ENCODE measurements at regions not wholly inside any gene's neighbourhood (a gene's known extent, or its start where the extent isn't known, plus 50 kb on each side); places are given as distances from the start of the nearest gene placed in this dataset.

DNA sequence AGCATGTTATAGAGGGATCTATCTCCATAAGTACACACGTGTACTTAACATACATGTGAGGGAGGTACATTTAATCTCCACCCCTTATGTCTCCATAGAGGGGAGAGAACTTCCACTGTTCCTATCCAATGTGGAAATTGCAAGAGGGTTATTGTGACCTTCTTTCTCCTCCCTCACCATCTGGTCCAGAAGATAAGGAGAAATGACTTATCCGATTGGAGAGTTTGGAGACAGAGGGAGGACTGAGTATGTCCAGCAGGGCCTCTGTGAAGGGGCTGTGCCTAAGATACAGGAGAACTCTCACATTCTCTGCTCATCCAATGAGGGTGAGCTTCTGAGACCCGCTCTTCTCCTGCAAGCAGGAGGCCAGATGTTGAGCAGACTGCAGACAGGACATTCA is 113.1 kb downstream of the QDPR start:
- H4K20me1 ChIP-seq (ENCODE audit: insufficient read depth, low read length, poor library complexity, severe bottlenecking): no peaks in the 10 kb centered on the region
- H3K4me1 ChIP-seq (ENCODE audit: insufficient read depth, low read length, poor library complexity, severe bottlenecking): no peaks in the 10 kb centered on the region
- H3K36me3 ChIP-seq (ENCODE audit: insufficient read depth, low read length): no peaks in the 10 kb centered on the region
- TF ChIP-seq, protein P1, sequence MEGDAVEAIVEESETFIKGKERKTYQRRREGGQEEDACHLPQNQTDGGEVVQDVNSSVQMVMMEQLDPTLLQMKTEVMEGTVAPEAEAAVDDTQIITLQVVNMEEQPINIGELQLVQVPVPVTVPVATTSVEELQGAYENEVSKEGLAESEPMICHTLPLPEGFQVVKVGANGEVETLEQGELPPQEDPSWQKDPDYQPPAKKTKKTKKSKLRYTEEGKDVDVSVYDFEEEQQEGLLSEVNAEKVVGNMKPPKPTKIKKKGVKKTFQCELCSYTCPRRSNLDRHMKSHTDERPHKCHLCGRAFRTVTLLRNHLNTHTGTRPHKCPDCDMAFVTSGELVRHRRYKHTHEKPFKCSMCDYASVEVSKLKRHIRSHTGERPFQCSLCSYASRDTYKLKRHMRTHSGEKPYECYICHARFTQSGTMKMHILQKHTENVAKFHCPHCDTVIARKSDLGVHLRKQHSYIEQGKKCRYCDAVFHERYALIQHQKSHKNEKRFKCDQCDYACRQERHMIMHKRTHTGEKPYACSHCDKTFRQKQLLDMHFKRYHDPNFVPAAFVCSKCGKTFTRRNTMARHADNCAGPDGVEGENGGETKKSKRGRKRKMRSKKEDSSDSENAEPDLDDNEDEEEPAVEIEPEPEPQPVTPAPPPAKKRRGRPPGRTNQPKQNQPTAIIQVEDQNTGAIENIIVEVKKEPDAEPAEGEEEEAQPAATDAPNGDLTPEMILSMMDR (conservative IDR thresholded peaks at IDR 0.05; ENCODE audit: low read length): no peak
- no peak for TF ChIP-seq EZH2phosphoT487 (IDR thresholded peaks at IDR 0.05; ENCODE audit: borderline replicate concordance)
- no peak overlapping the region for H2AFZ ChIP-seq (ENCODE audit: low read length)
- no peak overlapping the region for H3K4me2 ChIP-seq (ENCODE audit: low read depth, low read length, poor library complexity, severe bottlenecking)
- no peaks in the 10 kb centered on the region for H3K27me3 ChIP-seq (ENCODE audit: insufficient read depth, low read length, poor library complexity, severe bottlenecking)
- no peaks in the 10 kb centered on the region for H3K9me3 ChIP-seq (ENCODE audit: insufficient read depth, low read depth, low read length)
- no peaks in the 10 kb centered on the region for H3F3A ChIP-seq (ENCODE audit: low read depth)
- H3K9ac ChIP-seq (ENCODE audit: low read depth, low read length, poor library complexity, severe bottlenecking): no peak overlapping the region
- no peaks in the 10 kb centered on the region for H3K9me2 ChIP-seq (replicated peaks; ENCODE audit: low read depth, low read length)
- H3K79me2 ChIP-seq (ENCODE audit: insufficient read depth, low read length): no peaks in the 10 kb centered on the region
- H3K4me3 ChIP-seq (ENCODE audit: low read length, poor library complexity, severe bottlenecking): no peak overlapping the region

DNA sequence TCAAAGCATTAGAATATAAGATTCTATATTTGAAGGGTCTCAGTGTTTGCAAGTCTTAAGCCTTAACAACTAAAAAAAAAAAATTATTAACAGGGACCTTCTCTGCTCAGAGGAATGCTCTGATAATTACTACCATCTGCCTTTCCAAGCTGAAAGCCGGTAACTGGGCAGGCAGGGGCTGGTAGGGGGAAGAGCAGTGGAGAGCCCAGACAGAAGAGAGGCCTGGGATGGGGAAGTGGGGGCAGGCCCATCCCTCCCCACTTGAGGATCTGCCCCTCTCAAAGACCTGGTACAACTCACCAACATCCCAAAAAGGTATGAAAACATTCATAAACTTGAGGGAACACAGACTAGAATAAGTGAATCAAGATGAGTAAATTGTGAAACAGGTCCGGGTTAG is 113.9 kb downstream of the QDPR start:
- H3F3A ChIP-seq (ENCODE audit: low read depth): no peaks in the 10 kb centered on the region
- no peaks in the 10 kb centered on the region for H3K79me2 ChIP-seq (ENCODE audit: insufficient read depth, low read length)
- no peaks in the 10 kb centered on the region for H4K20me1 ChIP-seq (ENCODE audit: insufficient read depth, low read length, poor library complexity, severe bottlenecking)
- no peak overlapping the region for H3K9ac ChIP-seq (ENCODE audit: low read depth, low read length, poor library complexity, severe bottlenecking)
- H3K4me2 ChIP-seq (ENCODE audit: low read depth, low read length, poor library complexity, severe bottlenecking): no peak overlapping the region
- no peaks in the 10 kb centered on the region for H3K9me3 ChIP-seq (ENCODE audit: insufficient read depth, low read depth, low read length)
- H3K27me3 ChIP-seq (ENCODE audit: insufficient read depth, low read length, poor library complexity, severe bottlenecking): no peaks in the 10 kb centered on the region
- TF ChIP-seq, protein P1 (conservative IDR thresholded peaks at IDR 0.05; ENCODE audit: low read length): no peak
- no peak for TF ChIP-seq EZH2phosphoT487 (IDR thresholded peaks at IDR 0.05; ENCODE audit: borderline replicate concordance)
- H2AFZ ChIP-seq (ENCODE audit: low read length): no peak overlapping the region
- H3K4me1 ChIP-seq (ENCODE audit: insufficient read depth, low read length, poor library complexity, severe bottlenecking): no peaks in the 10 kb centered on the region
- H3K36me3 ChIP-seq (ENCODE audit: insufficient read depth, low read length): no peaks in the 10 kb centered on the region
- H3K4me3 ChIP-seq (ENCODE audit: low read length, poor library complexity, severe bottlenecking): no peak overlapping the region
- no peaks in the 10 kb centered on the region for H3K9me2 ChIP-seq (replicated peaks; ENCODE audit: low read depth, low read length)

DNA sequence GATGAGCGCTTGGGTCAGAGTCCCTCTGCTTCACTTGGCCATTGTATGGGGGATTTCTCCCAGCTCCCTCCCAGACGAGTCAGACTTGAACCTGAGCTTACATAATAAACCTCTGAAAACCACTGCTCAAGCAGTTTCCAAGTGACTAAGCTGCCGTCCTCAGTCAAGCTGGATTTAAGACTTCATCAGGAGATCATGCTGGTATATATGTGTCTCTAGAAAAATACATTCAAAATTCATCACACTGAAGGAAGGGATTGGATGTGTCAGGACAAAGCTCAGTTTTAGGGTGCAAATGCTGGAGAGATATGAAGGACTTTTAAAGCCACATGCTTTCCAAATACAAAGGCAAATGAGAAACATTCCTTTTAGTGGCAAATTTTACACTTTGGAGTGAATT is 114.3 kb downstream of the QDPR start:
- H3K27me3 ChIP-seq (ENCODE audit: insufficient read depth, low read length, poor library complexity, severe bottlenecking): no peaks in the 10 kb centered on the region
- no peak for TF ChIP-seq EZH2phosphoT487 (IDR thresholded peaks at IDR 0.05; ENCODE audit: borderline replicate concordance)
- TF ChIP-seq, protein P1 (conservative IDR thresholded peaks at IDR 0.05; ENCODE audit: low read length): no peak
- no peaks in the 10 kb centered on the region for H3K4me1 ChIP-seq (ENCODE audit: insufficient read depth, low read length, poor library complexity, severe bottlenecking)
- no peaks in the 10 kb centered on the region for H3K36me3 ChIP-seq (ENCODE audit: insufficient read depth, low read length)
- no peaks in the 10 kb centered on the region for H3K9me2 ChIP-seq (replicated peaks; ENCODE audit: low read depth, low read length)
- no peaks in the 10 kb centered on the region for H3F3A ChIP-seq (ENCODE audit: low read depth)
- no peak overlapping the region for H3K9ac ChIP-seq (ENCODE audit: low read depth, low read length, poor library complexity, severe bottlenecking)
- H3K79me2 ChIP-seq (ENCODE audit: insufficient read depth, low read length): no peaks in the 10 kb centered on the region
- H2AFZ ChIP-seq (ENCODE audit: low read length): no peak overlapping the region
- H3K9me3 ChIP-seq (ENCODE audit: insufficient read depth, low read depth, low read length): no peaks in the 10 kb centered on the region
- H3K4me3 ChIP-seq (ENCODE audit: low read length, poor library complexity, severe bottlenecking): no peak overlapping the region
- H3K4me2 ChIP-seq (ENCODE audit: low read depth, low read length, poor library complexity, severe bottlenecking): no peak overlapping the region
- no peaks in the 10 kb centered on the region for H4K20me1 ChIP-seq (ENCODE audit: insufficient read depth, low read length, poor library complexity, severe bottlenecking)

Data from Loucy (cell line).